Naive thymus-derived CD8-positive, alpha-beta T cell (primary cell): ENCODE measurements at regions not wholly inside any gene's neighbourhood (a gene's known extent, or its start where the extent isn't known, plus 50 kb on each side); places are given as distances from the start of the nearest gene placed in this dataset.
A peak's percentile ranks its signal among the peaks of the same experiment; 100 is the strongest.

Experiments used
- ATAC-seq, 2 donors: fragments of 150-1000 bp; cut with Tn5 transposase in 1 of 2; sonication (Bioruptor Pico), chemical (Tn5 transposase) in 1 of 2; 1 replicate in 1 of 2; 2 replicates in 1 of 2; pipeline ENCODE4 v1.10.0; 2021; ENCODE audit warnings: mild to moderate bottlenecking in 2 of 2, moderate library complexity in 2 of 2
- POLR2A ChIA-PET: fragments of 350-600 bp; sonication (Branson Sonifier 250); formaldehyde crosslinking; loops from one replicate; lab custom pipeline; 2021; ENCODE audit warnings: antibody characterized with exemption; lab: Charles Lee
- DNase-seq, 10 donors: peaks; one replicate each; pipeline versions ENCODE4 v3.0.0 to v3.0.0-alpha.2; 2020 to 2022
- H3K27ac Mint-ChIP-seq, 10 donors: one replicate each; pipeline ENCODE4 v1.8.0; 2020 to 2022; ENCODE audit warnings: mild to moderate bottlenecking in 10 of 10, mixed read lengths in 10 of 10, moderate library complexity in 4 of 10, inconsistent platforms in 1 of 10
- H3K27me3 Mint-ChIP-seq, 5 donors: one replicate each; pipeline ENCODE4 v1.8.0; 2021 to 2022; ENCODE audit warnings: mixed read lengths in 5 of 5
- H3K36me3 Mint-ChIP-seq, 3 donors: one replicate each; pipeline ENCODE4 v1.8.0; 2020 to 2022; ENCODE audit warnings: mixed read lengths in 3 of 3, mild to moderate bottlenecking in 2 of 3, inconsistent platforms in 1 of 3
- H3K4me1 Mint-ChIP-seq, 4 donors: one replicate each; pipeline ENCODE4 v1.8.0; 2021 to 2022; ENCODE audit warnings: mixed read lengths in 4 of 4
- H3K4me3 Mint-ChIP-seq, 10 donors: one replicate each; pipeline ENCODE4 v1.8.0; 2020 to 2022; ENCODE audit warnings: mild to moderate bottlenecking in 10 of 10, mixed read lengths in 10 of 10, moderate library complexity in 6 of 10, inconsistent platforms in 1 of 10
- H3K9me3 Mint-ChIP-seq, 9 donors: one replicate each; pipeline ENCODE4 v1.8.0; 2020 to 2022; ENCODE audit warnings: mixed read lengths in 9 of 9, mild to moderate bottlenecking in 3 of 9, inconsistent platforms in 1 of 9, moderate library complexity in 1 of 9

- Mint-ChIP-seq H3K27me3 (peaks cover 4 to 31% (median 12%) of the 10 kb centered on the region in 5 donors), H3K27ac (no peak overlapping the region), H3K9me3 (no peaks in the 10 kb centered on the region), H3K4me1 (no peaks in the 10 kb centered on the region), H3K4me3 (no peak overlapping the region), H3K36me3 (no peaks in the 10 kb centered on the region)
- POLR2A ChIA-PET: no interaction called here
- no peak for ATAC-seq
- DNase-seq: no peak
These were observed 316.9 kb upstream of the NOCT start for GRCh38 chr4:138698641-138699040.

GRCh38 chr4:138697851-138698250 lies 317.7 kb upstream of the NOCT start:
- H3K9me3 Mint-ChIP-seq: no peaks in the 10 kb centered on the region
- no peaks in the 10 kb centered on the region for H3K36me3 Mint-ChIP-seq
- no peaks in the 10 kb centered on the region for H3K4me1 Mint-ChIP-seq
- peaks cover 4 to 28% (median 12%) of the 10 kb centered on the region in 5 donors for H3K27me3 Mint-ChIP-seq
- ATAC-seq (no peak), DNase-seq (no peak)
- no peak overlapping the region for H3K4me3 Mint-ChIP-seq
- POLR2A ChIA-PET: no interaction called here
- H3K27ac Mint-ChIP-seq: no peak overlapping the region

- Mint-ChIP-seq H3K4me3 (no peak overlapping the region), H3K4me1 (no peaks in the 10 kb centered on the region), H3K27ac (no peak overlapping the region), H3K9me3 (no peaks in the 10 kb centered on the region), H3K36me3 (no peaks in the 10 kb centered on the region), H3K27me3 (peaks cover 4 to 28% (median 12%) of the 10 kb centered on the region in 5 donors)
- DNase-seq (no peak), ATAC-seq (no peak)
- POLR2A ChIA-PET: no interaction called here
These were observed 318.8 kb upstream of the NOCT start for GRCh38 chr4:138696771-138697170.

DNA sequence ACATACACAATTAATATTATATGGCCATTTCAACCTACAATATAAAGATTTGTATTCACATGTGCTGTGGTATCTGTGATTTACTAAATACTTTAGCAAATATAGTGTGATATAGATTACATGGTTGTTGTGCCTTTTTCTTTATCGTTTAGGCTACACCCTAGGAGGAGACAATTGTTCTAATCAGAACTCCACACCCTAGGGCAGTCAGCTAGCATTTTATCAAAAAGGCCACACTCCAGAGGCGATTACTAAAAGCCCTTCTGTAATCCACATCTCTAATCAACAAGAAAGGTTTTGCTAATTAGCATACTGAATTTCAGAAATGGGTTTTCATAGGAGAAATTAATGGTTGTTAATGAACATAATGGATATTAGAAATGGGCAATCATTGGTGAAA lies 319.5 kb upstream of the NOCT start:
- H3K9me3 Mint-ChIP-seq: no peaks in the 10 kb centered on the region
- H3K36me3 Mint-ChIP-seq: no peaks in the 10 kb centered on the region
- DNase-seq: no peak
- H3K4me3 Mint-ChIP-seq: no peak overlapping the region
- no peak overlapping the region for H3K27ac Mint-ChIP-seq
- POLR2A ChIA-PET: no interaction called here
- H3K27me3 Mint-ChIP-seq: peaks cover 4 to 28% (median 12%) of the 10 kb centered on the region in 5 donors
- ATAC-seq: no peak
- H3K4me1 Mint-ChIP-seq: no peaks in the 10 kb centered on the region

DNA sequence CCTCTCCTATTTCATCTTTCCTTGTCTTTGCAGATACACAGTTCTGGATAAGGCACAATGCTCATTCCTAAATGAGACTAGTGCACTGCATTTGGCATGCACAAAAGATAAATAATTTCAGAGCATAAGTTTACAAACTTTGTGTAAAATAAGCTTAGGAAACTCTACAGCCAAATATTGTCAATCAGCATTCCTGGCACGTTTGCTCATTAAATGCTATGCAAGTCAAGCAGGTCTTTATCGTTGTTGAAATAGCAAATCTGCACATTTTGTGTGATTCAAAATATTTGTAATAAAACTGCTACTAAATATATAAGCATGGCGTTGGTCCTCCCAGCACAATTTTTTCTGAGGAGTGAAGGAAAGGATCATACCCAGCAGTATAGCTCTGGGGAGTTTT lies 322.1 kb upstream of the NOCT start:
- Mint-ChIP-seq H3K27ac (no peak overlapping the region), H3K27me3 (peaks cover 4 to 40% (median 16%) of the 10 kb centered on the region in 5 donors), H3K36me3 (no peaks in the 10 kb centered on the region), H3K9me3 (peaks cover 0 to 2% (median 0%) of the 10 kb centered on the region in 9 donors), H3K4me1 (no peaks in the 10 kb centered on the region), H3K4me3 (no peak overlapping the region)
- DNase-seq (no peak), ATAC-seq (no peak)
- POLR2A ChIA-PET: no interaction called here

GRCh38 chr4:138692411-138692810 lies 323.2 kb upstream of the NOCT start:
- Mint-ChIP-seq H3K4me3 (no peak overlapping the region), H3K27ac (no peak overlapping the region), H3K9me3 (peaks cover 0 to 2% (median 0%) of the 10 kb centered on the region in 9 donors), H3K36me3 (no peaks in the 10 kb centered on the region), H3K27me3 (peaks cover 4 to 47% (median 16%) of the 10 kb centered on the region in 5 donors), H3K4me1 (no peaks in the 10 kb centered on the region)
- no peak for DNase-seq
- no peak for ATAC-seq
- POLR2A ChIA-PET: no interaction called here

DNA sequence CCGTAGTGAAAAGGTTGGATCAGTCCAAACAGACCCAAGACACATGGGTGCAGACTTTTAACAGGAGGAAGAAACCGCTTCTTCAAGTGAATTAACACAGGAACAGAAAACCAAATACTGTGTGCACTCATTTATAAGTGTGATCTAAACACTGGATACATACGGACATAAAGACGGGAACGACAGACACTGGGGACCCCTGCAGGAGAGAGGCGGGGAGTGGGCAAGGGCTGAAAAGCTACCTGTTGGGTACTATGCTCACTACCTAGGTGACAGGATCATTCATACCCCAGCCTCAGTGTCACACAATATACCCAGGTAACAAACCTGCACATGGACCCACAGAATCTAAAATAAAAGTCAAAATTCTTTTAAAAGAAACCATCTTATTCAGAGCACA lies 326.0 kb upstream of the NOCT start:
- H3K9me3 Mint-ChIP-seq: peaks cover 0 to 2% (median 0%) of the 10 kb centered on the region in 9 donors
- no peaks in the 10 kb centered on the region for H3K36me3 Mint-ChIP-seq
- no peak for ATAC-seq
- peaks cover 6 to 49% (median 19%) of the 10 kb centered on the region in 5 donors for H3K27me3 Mint-ChIP-seq
- no peaks in the 10 kb centered on the region for H3K4me1 Mint-ChIP-seq
- POLR2A ChIA-PET: no interaction called here
- no peak overlapping the region for H3K4me3 Mint-ChIP-seq
- no peak for DNase-seq
- no peak overlapping the region for H3K27ac Mint-ChIP-seq

DNA sequence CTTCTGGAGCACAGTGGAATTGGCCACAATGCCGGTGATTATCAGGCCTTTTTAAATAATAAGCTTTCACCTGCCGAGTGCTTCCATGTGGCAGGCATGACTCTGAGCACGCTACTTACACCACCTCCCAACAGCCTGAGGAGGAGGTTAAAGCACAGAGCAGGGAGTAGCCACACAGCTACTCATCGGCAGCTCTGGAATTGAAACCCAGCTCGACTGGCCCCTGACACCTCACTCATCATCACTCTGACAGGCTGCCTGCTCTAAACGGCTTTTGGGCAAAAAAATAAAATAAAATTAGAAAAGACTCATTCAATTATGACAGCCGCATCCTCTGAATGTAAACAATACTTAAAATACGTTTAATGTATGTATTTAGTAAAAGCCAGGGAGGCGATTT lies 326.4 kb upstream of the NOCT start:
- H3K36me3 Mint-ChIP-seq: no peaks in the 10 kb centered on the region
- POLR2A ChIA-PET: no interaction called here
- DNase-seq (no peak), ATAC-seq (no peak)
- no peak overlapping the region for H3K27ac Mint-ChIP-seq
- no peak overlapping the region for H3K4me3 Mint-ChIP-seq
- peaks cover 4 to 45% (median 17%) of the 10 kb centered on the region in 5 donors for H3K27me3 Mint-ChIP-seq
- peaks cover 0 to 2% (median 0%) of the 10 kb centered on the region in 9 donors for H3K9me3 Mint-ChIP-seq
- H3K4me1 Mint-ChIP-seq: no peaks in the 10 kb centered on the region

DNA sequence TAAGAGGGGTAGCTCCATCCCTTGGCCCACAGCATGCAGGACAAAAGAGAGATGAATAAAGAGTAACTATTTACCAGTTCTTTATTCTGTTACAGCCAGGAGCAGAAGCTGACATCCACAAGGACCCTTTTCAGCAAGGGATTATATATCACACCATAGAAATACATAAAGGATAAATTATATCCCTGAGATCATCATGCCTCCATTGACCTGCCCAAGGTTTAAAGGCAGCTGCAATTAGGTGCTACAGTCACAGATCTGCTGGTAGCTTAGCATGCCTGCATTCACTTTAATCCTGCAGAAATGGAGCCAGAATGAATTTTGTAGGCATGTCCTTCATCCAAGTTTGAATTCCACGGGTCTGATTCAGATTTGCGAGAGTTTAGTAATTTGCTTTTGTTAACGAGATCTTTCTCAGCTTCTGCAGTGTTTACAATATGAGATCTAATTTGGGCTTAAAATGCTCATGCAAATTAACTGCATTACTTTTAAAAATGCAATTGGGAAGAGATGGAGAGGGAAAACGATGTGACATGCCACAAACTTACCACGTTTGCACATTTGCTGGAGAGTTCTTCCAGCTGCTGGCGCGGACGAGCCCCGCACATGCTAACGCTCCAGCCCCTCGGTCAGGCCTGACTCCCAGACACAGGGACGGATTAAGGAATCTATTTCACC lies 327.0 kb upstream of the NOCT start:
- Mint-ChIP-seq H3K4me1 (no peaks in the 10 kb centered on the region), H3K9me3 (peaks cover 0 to 2% (median 0%) of the 10 kb centered on the region in 9 donors), H3K27me3 (peaks cover 8 to 45% (median 20%) of the 10 kb centered on the region in 5 donors), H3K36me3 (no peaks in the 10 kb centered on the region), H3K4me3 (no peak overlapping the region), H3K27ac (no peak overlapping the region)
- ATAC-seq (no peak), DNase-seq (no peak)
- POLR2A ChIA-PET: no interaction called here

- H3K27ac Mint-ChIP-seq: no peak overlapping the region
- POLR2A ChIA-PET: no interaction called here
- peaks cover 0 to 2% (median 0%) of the 10 kb centered on the region in 9 donors for H3K9me3 Mint-ChIP-seq
- H3K36me3 Mint-ChIP-seq: no peaks in the 10 kb centered on the region
- ATAC-seq (no peak), DNase-seq (no peak)
- peaks cover 15 to 66% (median 30%) of the 10 kb centered on the region in 5 donors for H3K27me3 Mint-ChIP-seq
- peaks cover 0 to 2% (median 0%) of the 10 kb centered on the region in 4 donors for H3K4me1 Mint-ChIP-seq
- no peak overlapping the region for H3K4me3 Mint-ChIP-seq
These were observed 329.3 kb upstream of the NOCT start for GRCh38 chr4:138686106-138686835.

DNA sequence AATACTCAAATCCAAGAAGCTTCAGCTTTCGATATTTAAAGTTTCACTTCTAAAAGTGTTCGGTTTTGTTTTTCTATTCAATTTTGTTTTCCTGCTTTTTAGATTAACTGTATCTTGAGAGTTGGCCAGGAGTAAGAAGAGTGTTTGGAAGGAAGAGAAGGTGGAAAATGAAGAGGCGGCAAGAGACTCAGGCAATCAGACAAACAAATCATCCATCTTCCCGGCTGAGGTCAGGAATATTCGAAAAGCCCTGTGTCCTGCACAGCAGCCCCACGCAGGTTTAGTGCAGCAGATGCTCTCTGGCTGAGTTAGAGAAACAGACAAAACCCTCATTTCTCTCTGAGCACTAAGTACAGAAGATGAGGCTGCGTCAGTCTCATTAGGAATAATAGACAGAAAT lies 330.3 kb upstream of the NOCT start:
- Mint-ChIP-seq H3K27me3 (peaks cover 16 to 71% (median 34%) of the 10 kb centered on the region in 5 donors), H3K27ac (no peak overlapping the region), H3K4me3 (no peak overlapping the region), H3K36me3 (no peaks in the 10 kb centered on the region), H3K9me3 (peaks cover 0 to 1% (median 0%) of the 10 kb centered on the region in 9 donors), H3K4me1 (peaks cover 0 to 2% (median 0%) of the 10 kb centered on the region in 4 donors)
- no peak for ATAC-seq
- POLR2A ChIA-PET: no interaction called here
- no peak for DNase-seq

- POLR2A ChIA-PET: no interaction called here
- peak; percentile 12 to 79 (median 58) for DNase-seq
- H3K4me3 Mint-ChIP-seq: no peak overlapping the region
- H3K27me3 Mint-ChIP-seq: peaks cover 13 to 35% (median 24%) of the 10 kb centered on the region in 5 donors
- H3K36me3 Mint-ChIP-seq: no peaks in the 10 kb centered on the region
- H3K27ac Mint-ChIP-seq: no peak overlapping the region
- peaks cover 0 to 2% (median 0%) of the 10 kb centered on the region in 4 donors for H3K4me1 Mint-ChIP-seq
- H3K9me3 Mint-ChIP-seq: no peaks in the 10 kb centered on the region
- no peak for ATAC-seq
These were observed 334.5 kb upstream of the NOCT start for GRCh38 chr4:138680989-138681604.

DNA sequence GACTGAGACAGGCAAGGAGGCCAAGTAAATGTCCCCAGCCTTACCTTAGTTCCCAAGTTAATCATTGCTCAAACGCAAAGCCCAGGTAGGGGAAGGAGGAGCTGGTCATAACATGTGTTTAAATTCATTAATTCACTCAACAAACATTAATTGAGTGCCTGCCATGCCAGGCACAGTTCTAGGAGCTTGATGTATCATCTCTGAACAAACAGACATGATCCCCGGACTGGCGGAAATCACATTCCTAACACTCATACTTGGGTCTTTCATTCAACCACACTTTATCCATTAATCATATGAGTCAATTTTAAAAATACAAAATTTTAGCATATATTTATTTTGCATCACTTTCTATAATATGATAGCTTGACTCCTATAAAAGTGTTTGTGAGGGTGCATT lies 335.3 kb upstream of the NOCT start:
- H3K36me3 Mint-ChIP-seq: no peaks in the 10 kb centered on the region
- H3K27ac Mint-ChIP-seq: no peak overlapping the region
- peaks cover 0 to 2% (median 0%) of the 10 kb centered on the region in 4 donors for H3K4me1 Mint-ChIP-seq

More for the DNA sequence above, 335.3 kb upstream of the NOCT start:
- Mint-ChIP-seq H3K27me3 (peaks cover 13 to 29% (median 19%) of the 10 kb centered on the region in 5 donors), H3K4me3 (no peak overlapping the region), H3K9me3 (no peaks in the 10 kb centered on the region)
- ATAC-seq: no peak
- no peak for DNase-seq
- POLR2A ChIA-PET: no interaction called here
